SH-SY5Y (cell line): ENCODE measurements at regions not wholly inside any gene's neighbourhood (a gene's known extent, or its start where the extent isn't known, plus 50 kb on each side); places are given as distances from the start of the nearest gene placed in this dataset.

Experiments
- GATA2 ChIP-seq: IDR thresholded peaks from 2 replicates; pipeline ENCODE4 v1.6.1; 2011; ENCODE audit warnings: mild to moderate bottlenecking, low read depth, low read length
- GATA3 ChIP-seq: IDR thresholded peaks from 2 replicates; pipeline ENCODE4 v1.6.1; 2011; ENCODE audit warnings: low read depth, mild to moderate bottlenecking, low read length, moderate library complexity

DNA sequence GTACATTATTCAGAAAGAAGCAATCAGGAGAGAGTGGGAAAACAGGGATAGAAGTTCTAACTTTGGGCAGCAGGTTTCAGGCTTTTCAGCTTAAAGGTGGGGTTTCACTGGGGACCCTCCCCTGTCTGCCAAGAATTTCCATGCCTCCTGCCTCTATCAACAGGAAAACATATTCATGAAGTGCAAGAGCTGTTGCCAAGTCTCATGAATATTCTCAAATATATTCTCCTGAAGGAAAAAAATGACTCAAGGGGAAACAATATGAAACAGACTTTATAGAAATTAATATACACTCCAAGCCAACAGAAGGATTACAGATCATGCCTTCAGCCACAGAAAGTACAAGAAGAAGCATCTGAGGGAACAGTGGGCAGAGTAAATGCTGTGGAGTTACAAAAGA lies 713.3 kb upstream of the ADAMTS5 start:
- TF ChIP-seq GATA3 (no peak), GATA2 (no peak)
